NCI-H2029 (cell line): ENCODE measurements at regions not wholly inside any gene's neighbourhood (a gene's known extent, or its start where the extent isn't known, plus 50 kb on each side); places are given as distances from the start of the nearest gene placed in this dataset.

Experiments used
- DNase-seq: peaks from one replicate; lab custom pipeline; 2025; lab: John Stamatoyannopoulos, UW

- DNase-seq: no peak
Measured at GRCh38 chr2:52934920-52935640, 832.5 kb upstream of the CHAC2 start.

- DNase-seq: no peak
Measured at GRCh38 chr2:52934323-52934898, 833.2 kb upstream of the CHAC2 start.

- DNase-seq: no peak
Measured at GRCh38 chr2:52933878-52934277, 833.7 kb upstream of the CHAC2 start.

GRCh38 chr2:52931660-52932059 is 835.9 kb upstream of the CHAC2 start:
- DNase-seq: no peak

GRCh38 chr2:52929412-52929811 is 838.2 kb upstream of the CHAC2 start:
- DNase-seq: no peak

- no peak for DNase-seq
Measured at GRCh38 chr2:52919673-52920072, 847.9 kb upstream of the CHAC2 start.

- no peak for DNase-seq
Measured at GRCh38 chr2:52918551-52918950, 849.1 kb upstream of the CHAC2 start.

- DNase-seq: no peak
Measured at GRCh38 chr2:52916981-52917380, 850.6 kb upstream of the CHAC2 start.

- no peak for DNase-seq
Measured at GRCh38 chr2:52904355-52904891, 863.2 kb upstream of the CHAC2 start.

- DNase-seq: no peak
Measured at GRCh38 chr2:52897511-52898044, 870.0 kb upstream of the CHAC2 start.

- no peak for DNase-seq
Measured at GRCh38 chr2:52895726-52896340, 871.8 kb upstream of the CHAC2 start.

- no peak for DNase-seq
Measured at GRCh38 chr2:52886556-52886955, 881.0 kb upstream of the CHAC2 start.

GRCh38 chr2:52884761-52885352 is 882.7 kb upstream of the CHAC2 start:
- no peak for DNase-seq

- DNase-seq: no peak
Measured at GRCh38 chr2:52882974-52883373, 884.6 kb upstream of the CHAC2 start.

- no peak for DNase-seq
Measured at GRCh38 chr2:52881606-52882005, 886.0 kb upstream of the CHAC2 start.

GRCh38 chr2:52880872-52881271 is 886.7 kb upstream of the CHAC2 start:
- DNase-seq: no peak

- no peak for DNase-seq
Measured at GRCh38 chr2:52879561-52879960, 888.0 kb upstream of the CHAC2 start.

- no peak for DNase-seq
Measured at GRCh38 chr2:52877703-52878102, 889.9 kb upstream of the CHAC2 start.

GRCh38 chr2:52874466-52875106 is 893.0 kb upstream of the CHAC2 start:
- DNase-seq: no peak

GRCh38 chr2:52862801-52863200 is 904.8 kb upstream of the CHAC2 start:
- DNase-seq: no peak

- no peak for DNase-seq
Measured at GRCh38 chr2:52861596-52861995, 906.0 kb upstream of the CHAC2 start.

GRCh38 chr2:52859065-52859464 is 908.5 kb upstream of the CHAC2 start:
- DNase-seq: no peak
